Body of pancreas (tissue), 4 donors: ENCODE measurements at regions not wholly inside any gene's neighbourhood (a gene's known extent, or its start where the extent isn't known, plus 50 kb on each side); places are given as distances from the start of the nearest gene placed in this dataset.
"Not testable (repeated sequence)": the region's sequence is repeated elsewhere in the genome, so short reads cannot be mapped to it uniquely, and the experiment has no call there.

Source experiments
- POLR2A ChIP-seq, 3 donors: fragments of 450-650 bp; IDR thresholded peaks; one replicate each; pipeline ENCODE4 v1.6.1; 2016; ENCODE audit warnings: antibody characterized with exemption in 3 of 3, mild to moderate bottlenecking in 2 of 3
- TF ChIP-seq, protein P1 (sequence below), 7 experiments: fragments of 450-650 bp in 4 of 7; fragments of 200-600 bp in 3 of 7; sonication (generic) in 3 of 7; IDR thresholded peaks; one replicate each; pipeline ENCODE4 v1.5.1; 2016 to 2019; ENCODE audit warnings: antibody characterized with exemption in 7 of 7

DNA sequence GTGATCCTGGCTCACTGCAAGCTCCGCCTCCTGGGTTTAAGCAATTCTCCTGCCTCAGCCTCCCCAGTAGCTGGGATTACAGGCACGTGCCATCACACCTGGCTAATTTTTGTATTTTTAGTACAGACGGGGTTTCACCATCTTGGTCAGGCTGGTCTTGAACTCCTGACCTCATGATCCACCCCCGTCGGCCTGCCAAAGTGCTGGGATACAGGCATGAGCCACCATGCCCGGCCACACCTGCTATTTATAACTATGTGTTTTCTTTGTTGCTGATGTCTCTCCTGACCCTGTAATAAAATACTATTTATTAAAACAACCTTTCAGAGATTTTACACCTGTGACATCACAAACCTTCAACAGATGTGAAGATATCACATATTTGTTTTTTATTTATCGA lies 736.5 kb upstream of the PCDH15 start:
- TF ChIP-seq, protein P1, sequence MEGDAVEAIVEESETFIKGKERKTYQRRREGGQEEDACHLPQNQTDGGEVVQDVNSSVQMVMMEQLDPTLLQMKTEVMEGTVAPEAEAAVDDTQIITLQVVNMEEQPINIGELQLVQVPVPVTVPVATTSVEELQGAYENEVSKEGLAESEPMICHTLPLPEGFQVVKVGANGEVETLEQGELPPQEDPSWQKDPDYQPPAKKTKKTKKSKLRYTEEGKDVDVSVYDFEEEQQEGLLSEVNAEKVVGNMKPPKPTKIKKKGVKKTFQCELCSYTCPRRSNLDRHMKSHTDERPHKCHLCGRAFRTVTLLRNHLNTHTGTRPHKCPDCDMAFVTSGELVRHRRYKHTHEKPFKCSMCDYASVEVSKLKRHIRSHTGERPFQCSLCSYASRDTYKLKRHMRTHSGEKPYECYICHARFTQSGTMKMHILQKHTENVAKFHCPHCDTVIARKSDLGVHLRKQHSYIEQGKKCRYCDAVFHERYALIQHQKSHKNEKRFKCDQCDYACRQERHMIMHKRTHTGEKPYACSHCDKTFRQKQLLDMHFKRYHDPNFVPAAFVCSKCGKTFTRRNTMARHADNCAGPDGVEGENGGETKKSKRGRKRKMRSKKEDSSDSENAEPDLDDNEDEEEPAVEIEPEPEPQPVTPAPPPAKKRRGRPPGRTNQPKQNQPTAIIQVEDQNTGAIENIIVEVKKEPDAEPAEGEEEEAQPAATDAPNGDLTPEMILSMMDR (IDR thresholded peaks at IDR 0.05), result not testable (repeated sequence)
- not testable (repeated sequence) for TF ChIP-seq POLR2A (IDR thresholded peaks at IDR 0.05)
